Fibroblast of lung (primary cell): ENCODE measurements at regions not wholly inside any gene's neighbourhood (a gene's known extent, or its start where the extent isn't known, plus 50 kb on each side); places are given as distances from the start of the nearest gene placed in this dataset.

ENCODE experiments used
- DNase-seq, 2 donors: peaks; one replicate each; pipeline versions ENCODE4 v3.0.0 to v3.0.0-alpha.2; 2010; ENCODE audit warnings: low read depth in 2 of 2
- H2AFZ ChIP-seq: 2 replicates; pipeline ENCODE4 v1.5.1; 2012; ENCODE audit warnings: low read length, control low read depth, inconsistent platforms
- H3K27ac ChIP-seq: 2 replicates; pipeline ENCODE4 v1.5.1; 2011; ENCODE audit warnings: low read length, control low read depth; ENCODE audit not compliant: insufficient read depth
- H3K27me3 ChIP-seq: 2 replicates; pipeline ENCODE4 v1.5.1; 2011; ENCODE audit warnings: mild to moderate bottlenecking, low read length; ENCODE audit not compliant: control insufficient read depth, insufficient read depth
- H3K36me3 ChIP-seq: 2 replicates; pipeline ENCODE4 v1.5.1; 2011; ENCODE audit warnings: low read length; ENCODE audit not compliant: control insufficient read depth, insufficient read depth
- H3K4me1 ChIP-seq: 2 replicates; pipeline ENCODE4 v1.5.1; 2011; ENCODE audit warnings: low read length; ENCODE audit not compliant: control insufficient read depth, insufficient read depth; ENCODE audit errors: extremely low read depth
- H3K4me2 ChIP-seq: 2 replicates; pipeline ENCODE4 v1.5.1; 2011; ENCODE audit warnings: low read length, control low read depth; ENCODE audit not compliant: insufficient read depth; ENCODE audit errors: extremely low read depth
- H3K4me3 ChIP-seq, 4 experiments: fragments of 200-600 bp in 1 of 4; sonication (generic) in 1 of 4; replicated peaks in 1 of 4; 2 replicates each; pipeline ENCODE4 v1.5.1; 2011 to 2016; ENCODE audit warnings: low read length in 4 of 4, low read depth in 3 of 4, mild to moderate bottlenecking in 3 of 4, control low read depth in 2 of 4, inconsistent platforms in 1 of 4, mixed read lengths in 1 of 4; ENCODE audit not compliant: insufficient read depth in 1 of 4; ENCODE audit errors: control extremely low read depth in 1 of 4
- H3K79me2 ChIP-seq: 2 replicates; pipeline ENCODE4 v1.5.1; 2012; ENCODE audit warnings: mild to moderate bottlenecking, low read length, inconsistent platforms; ENCODE audit not compliant: control insufficient read depth, insufficient read depth
- H3K9ac ChIP-seq: 2 replicates; pipeline ENCODE4 v1.5.1; 2011; ENCODE audit warnings: mild to moderate bottlenecking, low read length, control low read depth; ENCODE audit not compliant: insufficient read depth
- H3K9me3 ChIP-seq: 2 replicates; pipeline ENCODE4 v1.5.1; 2012; ENCODE audit warnings: low read depth, low read length; ENCODE audit not compliant: control insufficient read depth, insufficient read depth
- H4K20me1 ChIP-seq: 2 replicates; pipeline ENCODE4 v1.5.1; 2011; ENCODE audit warnings: low read length; ENCODE audit not compliant: control insufficient read depth, insufficient read depth; ENCODE audit errors: extremely low read depth
- EZH2 ChIP-seq: IDR thresholded peaks from 2 replicates; pipeline ENCODE4 v1.5.1; 2012; ENCODE audit warnings: low read length, control low read depth, mild to moderate bottlenecking; ENCODE audit errors: missing control alignments
- TF ChIP-seq, protein P1 (sequence below), 2 donors: IDR thresholded peaks in 1 of 2; conservative IDR thresholded peaks in 1 of 2; 1 replicate in 1 of 2; 2 replicates in 1 of 2; pipeline ENCODE4 v1.5.1; 2011 to 2012; ENCODE audit warnings: low read length in 2 of 2, control low read depth in 1 of 2, inconsistent platforms in 1 of 2, low read depth in 1 of 2, mild to moderate bottlenecking in 1 of 2

DNA sequence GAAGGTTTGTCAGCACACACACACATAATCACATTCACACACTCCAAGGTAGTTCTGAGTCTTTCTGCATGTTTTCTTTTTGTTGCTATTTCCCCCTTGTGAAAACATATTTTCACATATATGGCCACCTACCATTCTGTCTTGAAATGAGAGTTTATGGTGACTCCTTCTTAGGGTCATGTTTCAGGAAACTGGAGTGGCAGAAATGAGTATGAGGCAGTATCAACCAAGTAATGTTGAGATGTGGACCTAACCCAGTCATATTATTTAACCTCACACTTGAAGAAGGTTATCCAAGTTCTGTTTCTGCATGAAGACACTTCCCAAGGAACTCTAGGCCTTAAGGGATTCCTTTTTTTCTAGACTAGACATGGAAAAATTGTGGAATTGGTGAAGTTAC is 481.4 kb downstream of the ETS1 start:
- Histone ChIP-seq H3K4me3 (no peak overlapping the region), H3K9me3 (no peaks in the 10 kb centered on the region), H3K4me2 (no peak overlapping the region), H3K27me3 (no peaks in the 10 kb centered on the region), H3K9ac (no peak overlapping the region), H3K27ac (no peak overlapping the region), H3K4me1 (no peaks in the 10 kb centered on the region), H4K20me1 (no peaks in the 10 kb centered on the region), H2AFZ (no peak overlapping the region), H3K79me2 (no peaks in the 10 kb centered on the region), H3K36me3 (no peaks in the 10 kb centered on the region)
- no peak for DNase-seq
- TF ChIP-seq, protein P1, sequence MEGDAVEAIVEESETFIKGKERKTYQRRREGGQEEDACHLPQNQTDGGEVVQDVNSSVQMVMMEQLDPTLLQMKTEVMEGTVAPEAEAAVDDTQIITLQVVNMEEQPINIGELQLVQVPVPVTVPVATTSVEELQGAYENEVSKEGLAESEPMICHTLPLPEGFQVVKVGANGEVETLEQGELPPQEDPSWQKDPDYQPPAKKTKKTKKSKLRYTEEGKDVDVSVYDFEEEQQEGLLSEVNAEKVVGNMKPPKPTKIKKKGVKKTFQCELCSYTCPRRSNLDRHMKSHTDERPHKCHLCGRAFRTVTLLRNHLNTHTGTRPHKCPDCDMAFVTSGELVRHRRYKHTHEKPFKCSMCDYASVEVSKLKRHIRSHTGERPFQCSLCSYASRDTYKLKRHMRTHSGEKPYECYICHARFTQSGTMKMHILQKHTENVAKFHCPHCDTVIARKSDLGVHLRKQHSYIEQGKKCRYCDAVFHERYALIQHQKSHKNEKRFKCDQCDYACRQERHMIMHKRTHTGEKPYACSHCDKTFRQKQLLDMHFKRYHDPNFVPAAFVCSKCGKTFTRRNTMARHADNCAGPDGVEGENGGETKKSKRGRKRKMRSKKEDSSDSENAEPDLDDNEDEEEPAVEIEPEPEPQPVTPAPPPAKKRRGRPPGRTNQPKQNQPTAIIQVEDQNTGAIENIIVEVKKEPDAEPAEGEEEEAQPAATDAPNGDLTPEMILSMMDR (conservative IDR thresholded peaks at IDR 0.05 in 1 of 2, IDR thresholded peaks at IDR 0.05 in 1 of 2; ENCODE audit: low read depth in 1 of 2, low read length in 2 of 2), result no peak
- TF ChIP-seq EZH2, result no peak

DNA sequence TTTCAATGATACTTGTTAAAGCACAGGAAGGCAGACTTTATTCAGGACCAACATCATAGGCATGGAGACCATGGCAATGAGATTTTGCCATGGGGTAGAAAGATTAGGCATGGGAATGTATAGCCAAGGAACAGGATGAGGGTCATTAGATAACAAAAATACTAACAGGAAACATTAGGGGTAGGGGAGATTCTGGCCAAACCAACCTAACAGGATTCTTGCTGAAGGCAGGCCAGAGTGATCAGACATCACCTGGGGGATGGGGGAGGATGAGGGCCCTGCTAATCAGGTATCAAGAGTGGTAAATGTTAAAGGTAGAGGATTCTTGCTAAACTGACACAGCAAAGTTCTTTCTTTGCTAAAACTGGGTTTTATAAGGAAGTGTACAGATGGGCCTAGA is 481.8 kb downstream of the ETS1 start:
- H3K9me3 ChIP-seq, result no peaks in the 10 kb centered on the region
- H4K20me1 ChIP-seq, result no peaks in the 10 kb centered on the region
- H3K79me2 ChIP-seq, result no peaks in the 10 kb centered on the region
- H3K27ac ChIP-seq, result no peak overlapping the region
- no peak overlapping the region for H3K4me2 ChIP-seq
- TF ChIP-seq, protein P1 (conservative IDR thresholded peaks at IDR 0.05 in 1 of 2, IDR thresholded peaks at IDR 0.05 in 1 of 2; ENCODE audit: low read depth in 1 of 2, low read length in 2 of 2), result no peak
- TF ChIP-seq EZH2, result no peak
- no peaks in the 10 kb centered on the region for H3K36me3 ChIP-seq
- H3K4me1 ChIP-seq, result no peaks in the 10 kb centered on the region
- H3K4me3 ChIP-seq, result no peak overlapping the region
- no peak overlapping the region for H3K9ac ChIP-seq
- DNase-seq, result no peak
- H2AFZ ChIP-seq, result no peak overlapping the region
- no peaks in the 10 kb centered on the region for H3K27me3 ChIP-seq

DNA sequence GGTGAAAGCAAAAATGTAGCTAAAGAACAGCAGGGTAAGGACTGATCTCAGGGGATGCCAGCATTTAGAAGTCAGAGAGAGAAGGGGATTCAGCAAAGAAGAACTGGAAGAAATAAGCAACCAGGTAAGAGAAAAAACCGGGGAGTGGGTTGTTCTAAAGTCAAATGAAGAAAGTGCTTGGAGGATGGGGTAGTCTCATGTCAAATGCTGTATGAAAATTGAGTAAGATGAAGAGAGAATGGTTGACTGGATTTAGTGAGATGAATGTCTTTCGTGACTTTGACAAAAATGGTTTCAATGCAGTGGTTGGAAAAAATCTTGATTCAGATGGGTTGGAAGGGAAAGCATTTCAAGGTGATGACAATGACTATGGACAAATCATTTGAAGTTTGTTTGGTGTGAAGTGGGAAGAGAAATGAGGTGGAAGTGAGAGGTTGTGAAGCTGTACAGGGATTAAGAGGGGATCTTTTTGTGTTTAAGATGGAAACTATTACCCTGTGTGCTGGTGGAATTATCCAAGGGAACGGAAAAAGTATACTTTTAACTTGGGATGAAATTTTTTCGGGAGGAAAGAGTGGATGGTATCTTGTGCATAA is 484.0 kb downstream of the ETS1 start:
- H3K4me1 ChIP-seq, result no peaks in the 10 kb centered on the region
- H3K36me3 ChIP-seq, result no peaks in the 10 kb centered on the region
- DNase-seq, result no peak
- H3K9ac ChIP-seq, result no peak overlapping the region
- no peaks in the 10 kb centered on the region for H3K79me2 ChIP-seq
- H2AFZ ChIP-seq, result no peak overlapping the region
- no peak overlapping the region for H3K4me2 ChIP-seq
- H3K27me3 ChIP-seq, result no peaks in the 10 kb centered on the region
- H4K20me1 ChIP-seq, result no peaks in the 10 kb centered on the region
- H3K27ac ChIP-seq, result no peak overlapping the region
- TF ChIP-seq, protein P1 (conservative IDR thresholded peaks at IDR 0.05 in 1 of 2, IDR thresholded peaks at IDR 0.05 in 1 of 2; ENCODE audit: low read depth in 1 of 2, low read length in 2 of 2), result no peak
- TF ChIP-seq EZH2, result no peak
- no peak overlapping the region for H3K4me3 ChIP-seq
- H3K9me3 ChIP-seq, result no peaks in the 10 kb centered on the region
